Lower leg skin (tissue), 3 donors: ENCODE measurements at regions not wholly inside any gene's neighbourhood (a gene's known extent, or its start where the extent isn't known, plus 50 kb on each side); places are given as distances from the start of the nearest gene placed in this dataset.

Experiments
- POLR2A ChIP-seq, 2 donors: fragments of 450-650 bp; IDR thresholded peaks; one replicate each; pipeline ENCODE4 v1.6.1; 2016 to 2017; ENCODE audit warnings: antibody characterized with exemption in 2 of 2, mild to moderate bottlenecking in 1 of 2, moderate library complexity in 1 of 2
- TF ChIP-seq, protein P1 (sequence below), 3 donors: fragments of 450-650 bp; IDR thresholded peaks; one replicate each; pipeline ENCODE4 v1.5.1; 2016; ENCODE audit warnings: antibody characterized with exemption in 3 of 3, mild to moderate bottlenecking in 3 of 3, moderate library complexity in 2 of 3

GRCh38 chr2:239555571-239555905 lies 154.7 kb upstream of the HDAC4 start:
- TF ChIP-seq, protein P1, sequence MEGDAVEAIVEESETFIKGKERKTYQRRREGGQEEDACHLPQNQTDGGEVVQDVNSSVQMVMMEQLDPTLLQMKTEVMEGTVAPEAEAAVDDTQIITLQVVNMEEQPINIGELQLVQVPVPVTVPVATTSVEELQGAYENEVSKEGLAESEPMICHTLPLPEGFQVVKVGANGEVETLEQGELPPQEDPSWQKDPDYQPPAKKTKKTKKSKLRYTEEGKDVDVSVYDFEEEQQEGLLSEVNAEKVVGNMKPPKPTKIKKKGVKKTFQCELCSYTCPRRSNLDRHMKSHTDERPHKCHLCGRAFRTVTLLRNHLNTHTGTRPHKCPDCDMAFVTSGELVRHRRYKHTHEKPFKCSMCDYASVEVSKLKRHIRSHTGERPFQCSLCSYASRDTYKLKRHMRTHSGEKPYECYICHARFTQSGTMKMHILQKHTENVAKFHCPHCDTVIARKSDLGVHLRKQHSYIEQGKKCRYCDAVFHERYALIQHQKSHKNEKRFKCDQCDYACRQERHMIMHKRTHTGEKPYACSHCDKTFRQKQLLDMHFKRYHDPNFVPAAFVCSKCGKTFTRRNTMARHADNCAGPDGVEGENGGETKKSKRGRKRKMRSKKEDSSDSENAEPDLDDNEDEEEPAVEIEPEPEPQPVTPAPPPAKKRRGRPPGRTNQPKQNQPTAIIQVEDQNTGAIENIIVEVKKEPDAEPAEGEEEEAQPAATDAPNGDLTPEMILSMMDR (IDR thresholded peaks at IDR 0.05), result no peak
- no peak for TF ChIP-seq POLR2A (IDR thresholded peaks at IDR 0.05)
